Panc1 (cell line): ENCODE measurements at regions not wholly inside any gene's neighbourhood (a gene's known extent, or its start where the extent isn't known, plus 50 kb on each side); places are given as distances from the start of the nearest gene placed in this dataset.

Experiments
- ATAC-seq: fragments of 200-7000 bp; cut with Tn5 transposase; 2 replicates; pipeline ENCODE4 v1.9.1; 2020; ENCODE audit warnings: mild to moderate bottlenecking, moderate library complexity
- BruUV-seq: library from RNA; stranded (reverse); fragments of 400-500 nt; replicated peaks from 2 replicates; lab custom pipeline; 2021; lab: Mats Ljungman, UMichigan
- CTCF ChIA-PET: fragments of 300-600 bp; sonication (Branson Sonifier 250); formaldehyde crosslinking; loops from one replicate; lab custom pipeline; 2022; ENCODE audit warnings: antibody characterized with exemption; lab: Charles Lee
- POLR2A ChIA-PET: fragments of 300-600 bp; sonication (Branson Sonifier 250); formaldehyde crosslinking; loops from one replicate; lab custom pipeline; 2022; ENCODE audit warnings: antibody characterized with exemption; lab: Charles Lee
- DNase-seq: peaks from one replicate; pipeline ENCODE4 v3.0.0-alpha.2; 2010; ENCODE audit warnings: low read depth, low spot score
- H3K27ac ChIP-seq: 2 replicates; pipeline ENCODE4 v1.5.1; 2011; ENCODE audit warnings: mild to moderate bottlenecking, low read length, inconsistent platforms
- H3K27me3 ChIP-seq: fragments of 200-500 bp; sonication (Bioruptor generic); 2 replicates; pipeline ENCODE4 v1.6.0; 2014; ENCODE audit warnings: low read length, inconsistent platforms; ENCODE audit not compliant: control insufficient read depth, insufficient read depth
- H3K36me3 ChIP-seq: fragments of 200-500 bp; sonication (Bioruptor generic); 2 replicates; pipeline ENCODE4 v1.5.1; 2014; ENCODE audit warnings: inconsistent platforms, mild to moderate bottlenecking, low read length, moderate library complexity; ENCODE audit not compliant: control insufficient read depth, insufficient read depth
- H3K4me1 ChIP-seq: 2 replicates; pipeline ENCODE4 v1.5.1; 2011; ENCODE audit warnings: inconsistent platforms, mild to moderate bottlenecking, low read length, moderate library complexity; ENCODE audit not compliant: control insufficient read depth, insufficient read depth
- H3K4me3 ChIP-seq, 2 experiments: 2 replicates each; pipeline ENCODE4 v1.5.1; 2011 to 2012; ENCODE audit warnings: low read depth in 2 of 2, low read length in 2 of 2, mild to moderate bottlenecking in 2 of 2, inconsistent platforms in 1 of 2, moderate library complexity in 1 of 2
- H3K9me3 ChIP-seq: fragments of 200-500 bp; sonication (Bioruptor generic); 2 replicates; pipeline ENCODE4 v1.5.1; 2014; ENCODE audit warnings: low read depth, mild to moderate bottlenecking, inconsistent platforms, low read length, moderate library complexity; ENCODE audit not compliant: control insufficient read depth, insufficient read depth
- POLR2AphosphoS5 ChIP-seq: IDR thresholded peaks from 2 replicates; pipeline ENCODE4 v1.6.1; 2012; ENCODE audit warnings: mild to moderate bottlenecking, low read depth, low read length, moderate library complexity
- SIN3A ChIP-seq: IDR thresholded peaks from 2 replicates; pipeline ENCODE4 v1.6.1; 2012; ENCODE audit warnings: low read depth, mild to moderate bottlenecking, low read length, moderate library complexity, borderline replicate concordance; ENCODE audit not compliant: insufficient read depth
- TCF7L2 ChIP-seq: IDR thresholded peaks from 2 replicates; pipeline ENCODE4 v1.6.1; 2011; ENCODE audit warnings: mild to moderate bottlenecking, low read depth, low read length, inconsistent platforms
- in situ Hi-C: cut with HindIII; loops from 2 replicates; pipeline ENCODE4 v1.10.0; 2016; ENCODE audit warnings: low sequenced_read_pairs, low pct_unique_long_range_greater_than_20kb
- intact Hi-C: fragments of 100-400 bp; cut with micrococcal nuclease; formaldehyde crosslinking; loops from one replicate; pipeline ENCODE4 v1.10.0; 2022; ENCODE audit not compliant: unreplicated experiment
- TF ChIP-seq, protein P1 (sequence below): fragments of 450-650 bp; IDR thresholded peaks from 2 replicates; pipeline ENCODE4 v1.5.1; 2017; ENCODE audit warnings: mild to moderate bottlenecking
- TF ChIP-seq, protein P2 (sequence below), 2 experiments: IDR thresholded peaks; 2 replicates each; pipeline ENCODE4 v1.6.1; 2011 to 2012; ENCODE audit warnings: low read depth in 2 of 2, control low read depth in 1 of 2, low read length in 1 of 2, mild to moderate bottlenecking in 1 of 2, moderate library complexity in 1 of 2; ENCODE audit not compliant: insufficient read depth in 1 of 2

DNA sequence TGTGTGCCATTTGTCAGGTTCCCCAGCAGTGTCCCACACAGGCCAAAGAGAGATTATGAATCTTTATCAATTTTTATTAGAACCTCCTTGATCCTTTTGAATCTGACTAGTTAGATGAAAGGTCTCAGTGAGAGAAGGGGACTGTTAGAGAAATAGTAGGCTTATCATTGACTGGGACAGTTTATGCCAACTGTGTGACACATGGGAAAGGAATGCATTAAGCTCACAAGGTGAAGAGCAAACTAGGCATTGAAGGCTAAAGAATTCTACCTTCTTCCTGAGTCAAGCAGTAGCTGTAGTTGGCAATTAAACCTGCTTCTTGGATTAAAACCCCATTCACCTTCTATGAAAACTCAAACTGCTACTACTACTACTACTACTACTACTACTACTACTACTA lies 389.6 kb upstream of the CDH19 start:
- Histone ChIP-seq H3K27me3 (no peaks in the 10 kb centered on the region), H3K4me1 (no peaks in the 10 kb centered on the region), H3K4me3 (no peak overlapping the region), H3K27ac (no peak overlapping the region), H3K36me3 (no peaks in the 10 kb centered on the region), H3K9me3 (no peaks in the 10 kb centered on the region)
- TF ChIP-seq TCF7L2, result no peak
- TF ChIP-seq, protein P1, sequence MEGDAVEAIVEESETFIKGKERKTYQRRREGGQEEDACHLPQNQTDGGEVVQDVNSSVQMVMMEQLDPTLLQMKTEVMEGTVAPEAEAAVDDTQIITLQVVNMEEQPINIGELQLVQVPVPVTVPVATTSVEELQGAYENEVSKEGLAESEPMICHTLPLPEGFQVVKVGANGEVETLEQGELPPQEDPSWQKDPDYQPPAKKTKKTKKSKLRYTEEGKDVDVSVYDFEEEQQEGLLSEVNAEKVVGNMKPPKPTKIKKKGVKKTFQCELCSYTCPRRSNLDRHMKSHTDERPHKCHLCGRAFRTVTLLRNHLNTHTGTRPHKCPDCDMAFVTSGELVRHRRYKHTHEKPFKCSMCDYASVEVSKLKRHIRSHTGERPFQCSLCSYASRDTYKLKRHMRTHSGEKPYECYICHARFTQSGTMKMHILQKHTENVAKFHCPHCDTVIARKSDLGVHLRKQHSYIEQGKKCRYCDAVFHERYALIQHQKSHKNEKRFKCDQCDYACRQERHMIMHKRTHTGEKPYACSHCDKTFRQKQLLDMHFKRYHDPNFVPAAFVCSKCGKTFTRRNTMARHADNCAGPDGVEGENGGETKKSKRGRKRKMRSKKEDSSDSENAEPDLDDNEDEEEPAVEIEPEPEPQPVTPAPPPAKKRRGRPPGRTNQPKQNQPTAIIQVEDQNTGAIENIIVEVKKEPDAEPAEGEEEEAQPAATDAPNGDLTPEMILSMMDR, result no peak
- TF ChIP-seq POLR2AphosphoS5, result no peak
- no peak for TF ChIP-seq SIN3A
- no peak for DNase-seq
- ChIA-PET CTCF (no interaction called here), POLR2A (no interaction called here)
- no TSS peak for BruUV-seq
- intact Hi-C loops (no loop called here), in situ Hi-C loops (no loop called here)
- ATAC-seq, result no peak

- no peak for ATAC-seq
- in situ Hi-C loops, result no loop called here
- Histone ChIP-seq H3K27ac (no peak overlapping the region), H3K27me3 (no peaks in the 10 kb centered on the region), H3K4me3 (no peak overlapping the region), H3K9me3 (no peaks in the 10 kb centered on the region), H3K4me1 (no peaks in the 10 kb centered on the region), H3K36me3 (no peaks in the 10 kb centered on the region)
- ChIA-PET POLR2A (no interaction called here), CTCF (no interaction called here)
- intact Hi-C loops, result no loop called here
- TF ChIP-seq TCF7L2 (no peak), SIN3A (no peak), POLR2AphosphoS5 (no peak)
- TF ChIP-seq, protein P2, sequence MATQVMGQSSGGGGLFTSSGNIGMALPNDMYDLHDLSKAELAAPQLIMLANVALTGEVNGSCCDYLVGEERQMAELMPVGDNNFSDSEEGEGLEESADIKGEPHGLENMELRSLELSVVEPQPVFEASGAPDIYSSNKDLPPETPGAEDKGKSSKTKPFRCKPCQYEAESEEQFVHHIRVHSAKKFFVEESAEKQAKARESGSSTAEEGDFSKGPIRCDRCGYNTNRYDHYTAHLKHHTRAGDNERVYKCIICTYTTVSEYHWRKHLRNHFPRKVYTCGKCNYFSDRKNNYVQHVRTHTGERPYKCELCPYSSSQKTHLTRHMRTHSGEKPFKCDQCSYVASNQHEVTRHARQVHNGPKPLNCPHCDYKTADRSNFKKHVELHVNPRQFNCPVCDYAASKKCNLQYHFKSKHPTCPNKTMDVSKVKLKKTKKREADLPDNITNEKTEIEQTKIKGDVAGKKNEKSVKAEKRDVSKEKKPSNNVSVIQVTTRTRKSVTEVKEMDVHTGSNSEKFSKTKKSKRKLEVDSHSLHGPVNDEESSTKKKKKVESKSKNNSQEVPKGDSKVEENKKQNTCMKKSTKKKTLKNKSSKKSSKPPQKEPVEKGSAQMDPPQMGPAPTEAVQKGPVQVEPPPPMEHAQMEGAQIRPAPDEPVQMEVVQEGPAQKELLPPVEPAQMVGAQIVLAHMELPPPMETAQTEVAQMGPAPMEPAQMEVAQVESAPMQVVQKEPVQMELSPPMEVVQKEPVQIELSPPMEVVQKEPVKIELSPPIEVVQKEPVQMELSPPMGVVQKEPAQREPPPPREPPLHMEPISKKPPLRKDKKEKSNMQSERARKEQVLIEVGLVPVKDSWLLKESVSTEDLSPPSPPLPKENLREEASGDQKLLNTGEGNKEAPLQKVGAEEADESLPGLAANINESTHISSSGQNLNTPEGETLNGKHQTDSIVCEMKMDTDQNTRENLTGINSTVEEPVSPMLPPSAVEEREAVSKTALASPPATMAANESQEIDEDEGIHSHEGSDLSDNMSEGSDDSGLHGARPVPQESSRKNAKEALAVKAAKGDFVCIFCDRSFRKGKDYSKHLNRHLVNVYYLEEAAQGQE (IDR thresholded peaks at IDR 0.05; ENCODE audit: insufficient read depth in 1 of 2, low read depth in 2 of 2, low read length in 1 of 2), result no peak
- TF ChIP-seq, protein P1, result no peak
- DNase-seq, result no peak
- BruUV-seq, result no TSS peak
Measured at GRCh38 chr18:66990909-66991308, 387.0 kb upstream of the CDH19 start.
